NCI-H2171 treated with DMSO at 0.1 percent for 48 hours (cell line): ENCODE measurements at regions not wholly inside any gene's neighbourhood (a gene's known extent, or its start where the extent isn't known, plus 50 kb on each side); places are given as distances from the start of the nearest gene placed in this dataset.

Experiments used
- DNase-seq: peaks from one replicate; lab custom pipeline; 2025; lab: John Stamatoyannopoulos, UW

- DNase-seq = no peak
These were observed 93.7 kb upstream of the CTNND2 start for GRCh38 chr5:11997942-11998341.

GRCh38 chr5:11992518-11992917 is 88.3 kb upstream of the CTNND2 start:
- no peak for DNase-seq

GRCh38 chr5:11985993-11986392 is 81.7 kb upstream of the CTNND2 start:
- no peak for DNase-seq

GRCh38 chr5:11984196-11984595 is 80.0 kb upstream of the CTNND2 start:
- no peak for DNase-seq

GRCh38 chr5:11981986-11982385 is 77.7 kb upstream of the CTNND2 start:
- DNase-seq = no peak

- DNase-seq = no peak
These were observed 73.7 kb upstream of the CTNND2 start for GRCh38 chr5:11977904-11978303.

- no peak for DNase-seq
These were observed 69.2 kb upstream of the CTNND2 start for GRCh38 chr5:11973469-11973868.

- DNase-seq = no peak
These were observed 59.0 kb upstream of the CTNND2 start for GRCh38 chr5:11963227-11963626.

- DNase-seq = no peak
These were observed 57.9 kb upstream of the CTNND2 start for GRCh38 chr5:11962122-11962521.

GRCh38 chr5:11958321-11958720 is 54.1 kb upstream of the CTNND2 start:
- DNase-seq = no peak

GRCh38 chr5:11955331-11955730 is 51.1 kb upstream of the CTNND2 start:
- DNase-seq = no peak
